ENCODE measurements at regions not wholly inside any gene's neighbourhood (a gene's known extent, or its start where the extent isn't known, plus 50 kb on each side); places are given as distances from the start of the nearest gene placed in this dataset.

DNA sequence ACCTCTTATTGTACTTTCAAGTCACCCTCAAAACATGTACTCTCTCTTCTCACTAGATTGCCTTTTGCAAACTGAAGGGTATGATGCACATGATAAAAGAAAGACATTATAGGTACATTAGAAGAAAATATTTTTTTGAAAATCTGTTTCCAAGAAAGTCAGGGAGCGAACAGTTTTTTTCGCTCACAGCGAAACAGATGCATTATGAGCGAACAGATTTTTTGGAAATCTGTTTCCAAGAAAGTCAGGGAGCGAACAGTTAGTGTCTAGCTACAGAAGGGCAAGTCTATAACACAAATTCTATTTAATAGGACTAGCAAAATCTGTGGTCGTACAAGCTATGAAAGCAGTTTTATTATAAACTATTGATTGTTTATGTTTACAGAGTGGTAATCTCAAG lies 296.2 kb upstream of the ANO3 start:
- Histone ChIP-seq H3K27ac (ENCODE audit: low read depth in 1 of 2, low read length in 2 of 2) (no peak overlapping the region), H3K4me3 (ENCODE audit: low read length in 2 of 2) (no peak overlapping the region), H3K36me3 (ENCODE audit: control insufficient read depth in 1 of 2, insufficient read depth in 2 of 2, low read length in 1 of 2) (no peaks in the 10 kb centered on the region), H3K4me1 (ENCODE audit: control insufficient read depth in 1 of 2, insufficient read depth in 2 of 2, low read length in 2 of 2) (no peaks in the 10 kb centered on the region), H3K27me3 (ENCODE audit: control insufficient read depth in 1 of 2, insufficient read depth in 2 of 2, low read length in 1 of 2) (no peaks in the 10 kb centered on the region), H3K9me3 (ENCODE audit: control insufficient read depth, low read length) (no peaks in the 10 kb centered on the region)
- no peak for DNase-seq
- 79 to 96% methylated on average over 5 to 6 of the region's 6 CpGs for WGBS, 2 donors
- ATAC-seq (ENCODE audit: low FRiP score), result no peak
- intact Hi-C loops (cut with DNase I), result no loop called here

DNA sequence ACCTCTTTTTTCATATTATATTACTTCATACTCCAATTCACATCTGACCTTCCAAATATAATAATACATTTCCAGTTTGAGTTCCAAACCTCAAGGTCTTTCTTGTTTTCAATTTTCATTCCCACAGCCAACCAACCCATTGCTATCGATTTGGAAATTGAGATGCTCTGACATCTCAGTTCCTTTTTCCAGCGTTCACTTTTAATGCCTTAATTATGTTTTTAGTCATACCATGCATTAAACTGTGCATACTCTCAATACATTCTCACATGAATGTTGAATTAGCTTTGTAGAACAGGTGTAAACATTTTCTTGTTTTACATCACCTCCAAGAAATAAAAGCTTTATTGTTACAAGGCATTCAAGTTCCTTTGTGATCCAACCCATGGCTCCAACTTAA lies 294.2 kb upstream of the ANO3 start:
- no peak overlapping the region for H3K4me3 ChIP-seq (ENCODE audit: low read length in 2 of 2)
- intact Hi-C loops (cut with DNase I), result no loop called here
- ATAC-seq (ENCODE audit: low FRiP score) (no peak), DNase-seq (no peak)
- no peaks in the 10 kb centered on the region for H3K4me1 ChIP-seq (ENCODE audit: control insufficient read depth in 1 of 2, insufficient read depth in 2 of 2, low read length in 2 of 2)
- H3K36me3 ChIP-seq (ENCODE audit: control insufficient read depth in 1 of 2, insufficient read depth in 2 of 2, low read length in 1 of 2), result no peaks in the 10 kb centered on the region
- no peak overlapping the region for H3K27ac ChIP-seq (ENCODE audit: low read depth in 1 of 2, low read length in 2 of 2)
- WGBS, 2 donors, result 87 to 89% methylated on average over 2 of the region's 2 CpGs
- H3K9me3 ChIP-seq (ENCODE audit: control insufficient read depth, low read length), result no peaks in the 10 kb centered on the region
- H3K27me3 ChIP-seq (ENCODE audit: control insufficient read depth in 1 of 2, insufficient read depth in 2 of 2, low read length in 1 of 2), result no peaks in the 10 kb centered on the region

DNA sequence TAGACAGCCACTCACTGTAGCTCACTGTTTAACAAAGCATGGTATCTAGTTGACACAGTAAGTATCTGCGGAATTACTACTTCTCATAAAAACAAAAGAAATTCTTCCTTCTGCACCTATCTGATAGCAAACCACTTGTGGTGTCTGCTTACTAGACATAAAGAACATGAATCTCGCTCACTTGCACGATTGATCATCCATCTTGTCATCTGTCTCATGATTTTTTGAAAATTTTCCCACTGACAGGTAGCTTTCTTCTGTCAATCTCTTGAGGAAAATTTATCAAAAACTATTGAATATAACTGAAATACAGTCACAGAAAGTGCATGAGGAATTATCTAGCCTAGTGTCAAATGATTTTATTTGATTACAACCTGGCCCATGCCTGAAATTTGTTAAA lies 291.6 kb upstream of the ANO3 start:
- ATAC-seq (ENCODE audit: low FRiP score) (no peak), DNase-seq (no peak)
- no peaks in the 10 kb centered on the region for H3K9me3 ChIP-seq (ENCODE audit: control insufficient read depth, low read length)
- H3K36me3 ChIP-seq (ENCODE audit: control insufficient read depth in 1 of 2, insufficient read depth in 2 of 2, low read length in 1 of 2), result no peaks in the 10 kb centered on the region
- H3K4me1 ChIP-seq (ENCODE audit: control insufficient read depth in 1 of 2, insufficient read depth in 2 of 2, low read length in 2 of 2), result no peaks in the 10 kb centered on the region
- 61 to 63% methylated on average over 3 of the region's 3 CpGs for WGBS, 2 donors
- no peaks in the 10 kb centered on the region for H3K27me3 ChIP-seq (ENCODE audit: control insufficient read depth in 1 of 2, insufficient read depth in 2 of 2, low read length in 1 of 2)
- intact Hi-C loops (cut with DNase I), result no loop called here
- H3K4me3 ChIP-seq (ENCODE audit: low read length in 2 of 2), result no peak overlapping the region
- H3K27ac ChIP-seq (ENCODE audit: low read depth in 1 of 2, low read length in 2 of 2), result no peak overlapping the region

DNA sequence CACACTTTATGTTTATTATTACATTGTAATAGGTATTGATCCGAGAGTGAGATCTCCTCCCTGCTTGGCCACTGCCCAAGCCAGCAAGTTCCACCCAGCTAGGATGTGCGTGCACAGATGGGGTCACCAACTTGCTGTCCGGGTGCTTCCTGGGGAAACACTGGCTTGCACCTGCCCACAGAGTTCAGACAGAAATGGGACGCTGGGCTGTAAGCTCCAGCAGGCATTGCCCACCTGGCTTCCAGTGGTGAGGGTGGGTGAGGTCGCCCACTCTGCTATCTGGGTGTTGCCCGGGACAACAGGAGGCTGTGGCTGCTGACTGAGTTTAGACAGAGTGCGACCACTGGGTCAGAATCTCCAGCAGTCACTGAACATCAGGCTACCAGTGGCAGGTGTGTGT lies 289.8 kb upstream of the ANO3 start:
- Histone ChIP-seq H3K9me3 (ENCODE audit: control insufficient read depth, low read length) (no peaks in the 10 kb centered on the region), H3K4me1 (ENCODE audit: control insufficient read depth in 1 of 2, insufficient read depth in 2 of 2, low read length in 2 of 2) (no peaks in the 10 kb centered on the region), H3K36me3 (ENCODE audit: control insufficient read depth in 1 of 2, insufficient read depth in 2 of 2, low read length in 1 of 2) (no peaks in the 10 kb centered on the region), H3K27ac (ENCODE audit: low read depth in 1 of 2, low read length in 2 of 2) (no peak overlapping the region), H3K4me3 (ENCODE audit: low read length in 2 of 2) (no peak overlapping the region), H3K27me3 (ENCODE audit: control insufficient read depth in 1 of 2, insufficient read depth in 2 of 2, low read length in 1 of 2) (no peaks in the 10 kb centered on the region)
- intact Hi-C loops (cut with DNase I), result no loop called here
- peak; percentile 22 for ATAC-seq (ENCODE audit: low FRiP score)
- DNase-seq, result no peak
- WGBS, 2 donors, result 91 to 93% methylated on average over 7 of the region's 7 CpGs

DNA sequence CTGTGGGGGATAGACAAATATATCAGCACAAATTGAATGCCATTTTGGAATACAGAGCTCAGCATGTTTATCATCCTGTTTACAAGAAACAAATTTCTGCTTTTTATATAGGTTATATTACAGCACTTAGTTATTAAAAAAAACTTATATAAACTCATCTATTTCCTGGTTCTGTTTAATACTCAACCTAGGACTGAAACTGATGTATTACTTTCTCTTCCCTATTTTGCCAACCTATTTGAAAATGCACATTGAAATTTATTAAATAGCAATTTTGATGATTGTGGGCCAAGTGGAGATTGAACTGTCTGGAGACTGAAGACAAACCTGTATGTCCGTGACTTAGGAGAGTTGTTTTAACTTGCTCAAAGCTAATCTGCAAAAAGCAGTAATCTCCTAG lies 288.3 kb upstream of the ANO3 start:
- no peak for DNase-seq
- Histone ChIP-seq H3K4me1 (ENCODE audit: control insufficient read depth in 1 of 2, insufficient read depth in 2 of 2, low read length in 2 of 2) (no peaks in the 10 kb centered on the region), H3K27me3 (ENCODE audit: control insufficient read depth in 1 of 2, insufficient read depth in 2 of 2, low read length in 1 of 2) (no peaks in the 10 kb centered on the region), H3K4me3 (ENCODE audit: low read length in 2 of 2) (no peak overlapping the region), H3K36me3 (ENCODE audit: control insufficient read depth in 1 of 2, insufficient read depth in 2 of 2, low read length in 1 of 2) (no peaks in the 10 kb centered on the region), H3K27ac (ENCODE audit: low read depth in 1 of 2, low read length in 2 of 2) (no peak overlapping the region), H3K9me3 (ENCODE audit: control insufficient read depth, low read length) (no peaks in the 10 kb centered on the region)
- no peak for ATAC-seq (ENCODE audit: low FRiP score)
- 77 to 86% methylated on average over 1 of the region's 1 CpG for WGBS, 2 donors
- intact Hi-C loops (cut with DNase I), result no loop called here

DNA sequence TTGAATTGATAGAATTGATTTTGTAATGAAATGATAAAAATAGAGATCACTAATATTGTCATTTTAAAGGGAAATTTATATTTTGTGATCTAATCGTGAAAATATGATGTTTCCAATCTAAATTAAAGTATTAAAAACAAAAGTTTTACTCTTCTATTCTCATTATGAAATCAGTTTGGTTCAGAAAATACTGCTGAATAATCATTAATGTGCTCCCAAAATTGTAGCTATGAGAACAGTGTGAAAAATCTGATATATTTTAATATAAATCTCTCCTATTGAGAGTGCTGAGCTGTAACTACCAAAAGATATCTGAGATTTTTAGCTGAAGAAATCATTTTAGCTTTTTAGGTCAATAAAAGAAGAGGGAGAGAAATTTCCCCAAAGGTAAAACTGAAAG lies 287.5 kb upstream of the ANO3 start:
- no peak overlapping the region for H3K27ac ChIP-seq (ENCODE audit: low read depth in 1 of 2, low read length in 2 of 2)
- H3K4me3 ChIP-seq (ENCODE audit: low read length in 2 of 2), result no peak overlapping the region
- no peaks in the 10 kb centered on the region for H3K27me3 ChIP-seq (ENCODE audit: control insufficient read depth in 1 of 2, insufficient read depth in 2 of 2, low read length in 1 of 2)
- H3K9me3 ChIP-seq (ENCODE audit: control insufficient read depth, low read length), result no peaks in the 10 kb centered on the region
- H3K4me1 ChIP-seq (ENCODE audit: control insufficient read depth in 1 of 2, insufficient read depth in 2 of 2, low read length in 2 of 2), result no peaks in the 10 kb centered on the region
- no peaks in the 10 kb centered on the region for H3K36me3 ChIP-seq (ENCODE audit: control insufficient read depth in 1 of 2, insufficient read depth in 2 of 2, low read length in 1 of 2)
- intact Hi-C loops (cut with DNase I), result no loop called here
- ATAC-seq (ENCODE audit: low FRiP score), result no peak
- no peak for DNase-seq
- 81 to 90% methylated on average over 1 of the region's 1 CpG for WGBS, 2 donors

DNA sequence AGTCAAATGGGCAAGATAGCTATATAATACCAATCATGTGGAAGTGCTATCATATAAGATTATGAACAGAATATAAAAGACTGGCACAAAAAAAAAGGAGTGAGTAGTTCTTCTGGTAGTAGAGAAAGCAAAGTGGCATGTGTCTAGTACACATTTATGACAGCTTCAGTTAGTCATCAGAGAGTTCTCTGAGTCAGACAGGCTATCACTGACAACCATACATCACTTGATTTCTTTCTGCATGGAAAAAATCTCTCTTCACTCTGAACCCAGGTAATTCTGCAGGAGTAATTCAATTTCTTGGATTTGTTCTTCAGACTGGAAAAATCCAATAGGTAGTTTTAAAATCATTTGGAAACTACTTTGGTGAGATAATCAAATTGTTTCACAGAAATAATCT lies 286.8 kb upstream of the ANO3 start:
- H3K9me3 ChIP-seq (ENCODE audit: control insufficient read depth, low read length), result no peaks in the 10 kb centered on the region
- H3K4me3 ChIP-seq (ENCODE audit: low read length in 2 of 2), result no peak overlapping the region
- H3K4me1 ChIP-seq (ENCODE audit: control insufficient read depth in 1 of 2, insufficient read depth in 2 of 2, low read length in 2 of 2), result no peaks in the 10 kb centered on the region
- ATAC-seq (ENCODE audit: low FRiP score) (no peak), DNase-seq (no peak)
- no peaks in the 10 kb centered on the region for H3K27me3 ChIP-seq (ENCODE audit: control insufficient read depth in 1 of 2, insufficient read depth in 2 of 2, low read length in 1 of 2)
- no peaks in the 10 kb centered on the region for H3K36me3 ChIP-seq (ENCODE audit: control insufficient read depth in 1 of 2, insufficient read depth in 2 of 2, low read length in 1 of 2)
- intact Hi-C loops (cut with DNase I), result no loop called here
- H3K27ac ChIP-seq (ENCODE audit: low read depth in 1 of 2, low read length in 2 of 2), result no peak overlapping the region

DNA sequence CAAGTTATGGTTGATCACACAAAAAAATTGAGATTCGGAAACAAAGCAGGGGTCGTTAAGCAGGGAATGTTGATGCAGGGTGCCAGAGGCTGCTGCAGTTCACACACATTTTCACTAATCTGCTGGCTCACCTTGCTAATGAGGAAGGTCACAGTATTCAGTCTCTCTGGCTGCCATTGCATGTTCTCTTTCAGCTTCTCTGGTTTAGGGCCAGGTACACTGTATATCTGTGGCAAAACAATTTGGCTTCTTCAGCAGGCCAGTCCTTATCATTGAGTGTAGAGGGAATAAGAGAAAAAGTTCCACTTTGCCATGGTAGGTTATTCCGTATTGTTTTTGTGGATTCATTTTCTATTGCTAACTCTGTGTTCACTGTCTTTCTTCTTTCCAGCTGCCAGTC lies 283.7 kb upstream of the ANO3 start:
- no peak for ATAC-seq (ENCODE audit: low FRiP score)

DNA sequence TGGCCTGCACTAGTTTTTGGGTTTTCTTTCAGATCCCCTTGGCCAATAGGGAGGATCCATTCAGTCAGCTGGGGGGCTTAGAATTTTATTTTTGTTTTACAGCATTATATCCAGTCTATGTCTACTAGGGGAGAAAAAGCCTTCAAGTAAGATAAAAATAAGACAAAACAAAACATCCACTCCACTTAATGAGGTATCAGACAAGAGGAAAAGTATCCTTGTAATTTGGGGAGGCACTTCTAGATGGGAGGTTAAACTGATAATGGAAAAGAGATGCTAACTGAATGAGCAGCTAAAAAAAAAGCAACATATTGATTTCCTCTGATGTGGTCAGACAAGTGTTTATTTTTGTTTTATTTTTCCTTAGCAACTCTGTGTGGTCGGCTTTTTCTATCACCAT lies 278.0 kb upstream of the ANO3 start:
- no peak for ATAC-seq (ENCODE audit: low FRiP score)
- intact Hi-C loops (cut with DNase I), result no loop called here
- DNase-seq, result no peak
- H3K4me3 ChIP-seq (ENCODE audit: low read length in 2 of 2), result no peak overlapping the region
- H3K27ac ChIP-seq (ENCODE audit: low read depth in 1 of 2, low read length in 2 of 2), result no peak overlapping the region
- no peaks in the 10 kb centered on the region for H3K9me3 ChIP-seq (ENCODE audit: control insufficient read depth, low read length)
- no peaks in the 10 kb centered on the region for H3K4me1 ChIP-seq (ENCODE audit: control insufficient read depth in 1 of 2, insufficient read depth in 2 of 2, low read length in 2 of 2)
- no peaks in the 10 kb centered on the region for H3K36me3 ChIP-seq (ENCODE audit: control insufficient read depth in 1 of 2, insufficient read depth in 2 of 2, low read length in 1 of 2)
- WGBS, 2 donors, result 67 to 77% methylated on average over 1 of the region's 1 CpG
- no peaks in the 10 kb centered on the region for H3K27me3 ChIP-seq (ENCODE audit: control insufficient read depth in 1 of 2, insufficient read depth in 2 of 2, low read length in 1 of 2)

More for the DNA sequence above, 283.7 kb upstream of the ANO3 start:
- H3K27ac ChIP-seq (ENCODE audit: low read depth in 1 of 2, low read length in 2 of 2), result no peak overlapping the region
- DNase-seq, result no peak
- H3K9me3 ChIP-seq (ENCODE audit: control insufficient read depth, low read length), result no peaks in the 10 kb centered on the region
- H3K4me3 ChIP-seq (ENCODE audit: low read length in 2 of 2), result no peak overlapping the region
- H3K4me1 ChIP-seq (ENCODE audit: control insufficient read depth in 1 of 2, insufficient read depth in 2 of 2, low read length in 2 of 2), result no peaks in the 10 kb centered on the region
- intact Hi-C loops (cut with DNase I), result no loop called here
- H3K27me3 ChIP-seq (ENCODE audit: control insufficient read depth in 1 of 2, insufficient read depth in 2 of 2, low read length in 1 of 2), result no peaks in the 10 kb centered on the region
- H3K36me3 ChIP-seq (ENCODE audit: control insufficient read depth in 1 of 2, insufficient read depth in 2 of 2, low read length in 1 of 2), result no peaks in the 10 kb centered on the region
- WGBS, 2 donors, result 79 to 81% methylated on average over 3 of the region's 3 CpGs
